Prostate gland (tissue), 2 donors: ENCODE measurements at regions not wholly inside any gene's neighbourhood (a gene's known extent, or its start where the extent isn't known, plus 50 kb on each side); places are given as distances from the start of the nearest gene placed in this dataset.

ENCODE experiments used
- CTCF ChIP-seq, 4 experiments: fragments of 200-600 bp in 2 of 4; fragments of 450-650 bp in 2 of 4; sonication (generic) in 2 of 4; IDR thresholded peaks; 1 replicate in 3 of 4; 2 replicates in 1 of 4; pipeline ENCODE4 v1.5.1; 2016 to 2019; ENCODE audit warnings: antibody characterized with exemption in 4 of 4, mild to moderate bottlenecking in 2 of 4, moderate library complexity in 2 of 4
- POLR2A ChIP-seq: fragments of 450-650 bp; IDR thresholded peaks from one replicate; pipeline ENCODE4 v1.6.1; 2016; ENCODE audit warnings: antibody characterized with exemption, mild to moderate bottlenecking
- POLR2AphosphoS5 ChIP-seq: sonication (generic); formaldehyde crosslinking; IDR thresholded peaks from one replicate; pipeline ENCODE4 v1.6.1; 2017; ENCODE audit warnings: antibody characterized with exemption

- TF ChIP-seq POLR2AphosphoS5 (no peak), POLR2A (no peak), CTCF (IDR thresholded peaks at IDR 0.05) (no peak)
Observed at GRCh38 chr4:97104006-97104405, 1039.3 kb downstream of the STPG2 start.
